ENCODE measurements at regions not wholly inside any gene's neighbourhood (a gene's known extent, or its start where the extent isn't known, plus 50 kb on each side); places are given as distances from the start of the nearest gene placed in this dataset.

GRCh38 chr2:239526666-239527415 is 126.0 kb upstream of the HDAC4 start:
- H3K9me3 ChIP-seq: no peaks in the 10 kb centered on the region
- no peak for DNase-seq
- no peak for TF ChIP-seq CTCF (IDR thresholded peaks at IDR 0.05)
- TF ChIP-seq POLR2A (IDR thresholded peaks at IDR 0.05): no peak
- H3K27ac ChIP-seq: no peak overlapping the region
- WGBS, 2 donors: 86 to 88% methylated on average over 12 to 22 of the region's 25 CpGs
- intact Hi-C loops (cut with DNase I; ENCODE audit: low total_unique reads): no loop called here
- H3K4me1 ChIP-seq: no peaks in the 10 kb centered on the region
- H3K4me3 ChIP-seq: no peak overlapping the region
- no peaks in the 10 kb centered on the region for H3K27me3 ChIP-seq
- no peaks in the 10 kb centered on the region for H3K36me3 ChIP-seq (ENCODE audit: low read depth, missing control alignments)

- H3K27me3 ChIP-seq: no peaks in the 10 kb centered on the region
- no peaks in the 10 kb centered on the region for H3K4me1 ChIP-seq
- WGBS, 2 donors: 82 to 85% methylated on average over 8 of the region's 8 CpGs
- TF ChIP-seq POLR2A (IDR thresholded peaks at IDR 0.05) (no peak), CTCF (IDR thresholded peaks at IDR 0.05) (no peak)
- H3K4me3 ChIP-seq: no peak overlapping the region
- H3K9me3 ChIP-seq: no peaks in the 10 kb centered on the region
- no peak overlapping the region for H3K27ac ChIP-seq
- intact Hi-C loops (cut with DNase I; ENCODE audit: low total_unique reads): no loop called here
- no peak for DNase-seq
- H3K36me3 ChIP-seq (ENCODE audit: low read depth, missing control alignments): no peaks in the 10 kb centered on the region
Measured at GRCh38 chr2:239526038-239526437, 125.2 kb upstream of the HDAC4 start.

- Histone ChIP-seq H3K4me1 (no peaks in the 10 kb centered on the region), H3K9me3 (no peaks in the 10 kb centered on the region), H3K4me3 (no peak overlapping the region), H3K36me3 (ENCODE audit: low read depth, missing control alignments) (no peaks in the 10 kb centered on the region), H3K27ac (no peak overlapping the region), H3K27me3 (no peaks in the 10 kb centered on the region)
- TF ChIP-seq CTCF (IDR thresholded peaks at IDR 0.05): no peak
- TF ChIP-seq POLR2A (IDR thresholded peaks at IDR 0.05): no peak
- intact Hi-C loops (cut with DNase I; ENCODE audit: low total_unique reads): no loop called here
- DNase-seq: no peak
- 48 to 92% methylated on average over 2 of the region's 2 CpGs for WGBS, 2 donors
Measured at GRCh38 chr2:239523954-239524330, 123.1 kb upstream of the HDAC4 start.

GRCh38 chr2:239523147-239523953 is 122.5 kb upstream of the HDAC4 start:
- intact Hi-C loops (cut with DNase I; ENCODE audit: low total_unique reads): no loop called here
- no peak for DNase-seq
- Histone ChIP-seq H3K9me3 (no peaks in the 10 kb centered on the region), H3K4me1 (no peaks in the 10 kb centered on the region), H3K27ac (no peak overlapping the region), H3K4me3 (no peak overlapping the region), H3K36me3 (ENCODE audit: low read depth, missing control alignments) (no peaks in the 10 kb centered on the region), H3K27me3 (no peaks in the 10 kb centered on the region)
- 78 to 82% methylated on average over 4 to 15 of the region's 15 CpGs for WGBS, 2 donors
- TF ChIP-seq POLR2A (IDR thresholded peaks at IDR 0.05) (no peak), CTCF (IDR thresholded peaks at IDR 0.05) (no peak)

Data from testis (tissue), 2 donors.